Effector CD4-positive, alpha-beta T cell (primary cell): ENCODE measurements at regions not wholly inside any gene's neighbourhood (a gene's known extent, or its start where the extent isn't known, plus 50 kb on each side); places are given as distances from the start of the nearest gene placed in this dataset.

ENCODE experiments used
- DNase-seq: peaks from one replicate; pipeline ENCODE4 v3.0.0-alpha.2; 2020

- DNase-seq = no peak
Measured at GRCh38 chr2:238963161-238963970, 115.5 kb downstream of the TWIST2 start.

- no peak for DNase-seq
Measured at GRCh38 chr2:238963971-238964328, 116.1 kb downstream of the TWIST2 start.

DNA sequence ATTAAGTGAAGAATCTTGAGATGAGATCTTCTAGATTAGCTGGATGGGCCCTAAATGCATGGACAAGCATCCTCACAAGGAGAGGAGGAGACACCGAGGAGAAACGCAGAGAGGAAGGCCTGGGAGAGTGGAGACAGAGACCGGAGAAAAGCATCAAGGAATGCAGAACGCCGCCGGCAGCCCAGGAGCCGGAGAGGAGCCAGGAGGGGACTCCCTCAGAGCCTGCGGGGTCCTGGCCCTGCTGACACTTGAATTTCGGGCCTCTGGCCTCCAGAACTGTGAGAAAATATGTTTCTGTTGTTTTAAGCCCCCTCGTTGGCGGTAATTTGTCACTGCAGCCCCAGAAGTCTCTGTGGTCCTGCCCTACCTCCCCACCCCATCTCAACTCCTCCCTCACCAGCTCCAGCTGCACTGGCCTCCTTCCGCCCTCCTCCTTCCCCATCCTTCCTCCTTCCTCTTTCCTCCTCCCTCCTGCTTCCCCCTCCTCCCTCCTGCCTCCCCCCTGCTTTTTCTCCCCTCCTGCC, 116.7 kb downstream of the TWIST2 start:
- DNase-seq = no peak

DNA sequence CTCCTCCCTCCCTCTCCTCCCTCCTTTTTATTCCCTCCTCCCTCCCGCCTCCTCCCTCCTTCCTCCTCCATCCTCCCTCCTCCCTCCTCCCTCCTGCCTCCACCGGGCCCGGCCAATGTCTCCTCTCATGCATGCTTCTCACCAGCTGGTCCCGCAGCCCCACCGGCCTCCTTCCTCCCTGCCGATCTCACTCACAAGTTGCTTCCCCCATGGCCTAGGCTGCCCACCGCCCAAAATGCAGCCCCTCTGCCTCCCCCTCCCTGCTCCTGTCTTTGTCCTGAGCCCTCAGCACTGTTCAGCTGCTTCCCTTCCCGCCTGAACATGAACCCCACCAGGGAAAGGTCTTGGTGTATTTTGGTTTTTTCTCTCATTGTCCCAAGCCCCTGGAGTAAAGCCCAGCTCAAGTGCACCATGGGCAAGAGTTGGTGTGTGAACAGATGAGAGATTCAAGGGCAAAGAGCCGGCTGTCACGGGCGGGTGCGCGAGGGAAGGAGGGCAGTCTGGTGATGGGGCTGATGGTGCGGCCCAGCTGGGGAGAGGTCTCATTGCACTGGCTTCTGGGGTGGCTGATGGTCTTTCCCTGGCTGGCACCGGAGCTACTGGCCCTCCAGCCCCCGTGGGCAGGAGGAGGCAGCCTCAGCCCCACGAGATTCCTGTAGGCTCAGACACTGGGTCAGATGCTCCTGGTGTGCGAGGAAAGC, 117.6 kb downstream of the TWIST2 start:
- DNase-seq = no peak

GRCh38 chr2:238966072-238966937, 118.4 kb downstream of the TWIST2 start:
- DNase-seq = no peak

GRCh38 chr2:238967031-238967977, 119.4 kb downstream of the TWIST2 start:
- no peak for DNase-seq

DNA sequence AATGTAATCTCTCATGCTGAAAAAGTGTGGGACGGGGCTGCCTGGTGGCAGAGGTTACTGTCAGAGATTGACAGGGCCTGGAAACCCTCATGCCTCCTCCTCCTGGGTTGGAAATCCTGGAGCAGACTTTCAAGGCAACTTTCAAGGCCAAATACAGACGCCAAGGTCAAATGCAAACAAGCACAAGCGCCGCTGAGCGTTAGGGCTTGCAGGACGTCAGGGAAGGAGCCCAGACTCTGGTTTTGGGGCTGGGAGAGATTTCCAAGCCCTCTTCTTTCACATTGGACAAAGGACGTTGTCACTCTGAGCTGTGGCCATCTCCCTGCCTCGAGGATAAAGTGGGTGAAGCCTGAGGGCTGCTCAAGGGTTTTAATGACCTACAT, 120.1 kb downstream of the TWIST2 start:
- no peak for DNase-seq

DNA sequence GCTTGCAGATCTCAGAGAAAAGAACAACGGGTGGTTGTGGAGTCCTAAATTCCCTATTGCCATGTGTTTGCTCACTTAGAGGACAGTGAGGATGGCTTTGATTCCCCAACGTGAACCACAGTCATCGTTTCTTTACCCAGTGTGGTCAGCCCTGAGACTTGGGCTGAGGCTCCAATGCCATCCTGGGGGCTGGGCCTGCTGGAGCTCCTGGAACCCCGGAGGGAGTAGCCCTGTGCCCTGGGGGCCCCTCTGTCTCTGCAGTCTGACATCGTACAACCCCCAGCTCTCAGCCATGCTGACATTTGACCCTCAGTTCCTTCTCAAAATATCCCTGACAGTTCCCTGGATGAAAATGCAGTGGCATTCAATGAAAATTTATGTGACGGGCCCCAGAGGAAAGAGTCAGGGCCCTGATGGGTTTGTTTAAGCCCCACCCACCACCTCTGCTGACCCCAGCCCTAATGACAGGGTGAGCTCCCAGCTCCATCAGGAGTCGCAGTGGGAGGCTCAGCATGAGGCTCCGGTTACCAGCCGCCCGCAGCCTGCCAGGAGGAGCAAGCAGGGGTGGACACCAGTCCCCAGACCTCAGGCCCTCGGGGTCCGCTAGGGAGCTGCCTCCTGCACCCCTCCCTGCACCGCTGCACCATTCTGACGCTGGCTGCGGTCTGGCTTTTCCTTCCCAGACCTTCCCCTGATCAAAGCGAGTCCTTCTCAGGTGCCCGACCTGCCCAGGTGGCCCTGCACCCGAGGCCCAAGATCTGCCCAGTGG, 120.9 kb downstream of the TWIST2 start:
- DNase-seq = no peak

DNA sequence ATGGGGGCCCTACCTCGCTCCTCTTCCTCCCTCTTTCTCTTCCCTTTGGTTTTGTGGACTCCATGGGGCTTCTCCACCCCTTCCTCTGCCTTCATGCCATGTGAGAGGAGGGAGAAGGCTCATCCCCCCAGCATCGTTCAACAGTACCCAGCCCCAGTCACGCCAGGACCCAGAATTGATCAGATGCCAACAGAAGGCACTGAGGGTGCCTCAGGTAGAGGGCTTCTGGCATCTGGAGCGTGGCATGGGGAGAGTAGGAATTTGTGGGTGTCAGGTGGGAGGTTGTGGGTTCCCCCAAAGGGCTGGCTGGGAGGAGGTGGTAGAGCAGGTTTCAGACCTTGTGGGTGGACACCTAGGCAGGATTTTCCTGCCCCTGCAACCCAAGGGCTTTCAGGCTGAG, 122.0 kb downstream of the TWIST2 start:
- DNase-seq = no peak

GRCh38 chr2:238970553-238971081, 122.7 kb downstream of the TWIST2 start:
- DNase-seq = peak; percentile 13

GRCh38 chr2:238971318-238972145, 123.6 kb downstream of the TWIST2 start:
- DNase-seq = no peak

GRCh38 chr2:238972146-238972445, 124.2 kb downstream of the TWIST2 start:
- no peak for DNase-seq

GRCh38 chr2:238973038-238973739, 125.3 kb downstream of the TWIST2 start:
- DNase-seq = no peak

GRCh38 chr2:238974081-238974480, 126.2 kb downstream of the TWIST2 start:
- DNase-seq = no peak

DNA sequence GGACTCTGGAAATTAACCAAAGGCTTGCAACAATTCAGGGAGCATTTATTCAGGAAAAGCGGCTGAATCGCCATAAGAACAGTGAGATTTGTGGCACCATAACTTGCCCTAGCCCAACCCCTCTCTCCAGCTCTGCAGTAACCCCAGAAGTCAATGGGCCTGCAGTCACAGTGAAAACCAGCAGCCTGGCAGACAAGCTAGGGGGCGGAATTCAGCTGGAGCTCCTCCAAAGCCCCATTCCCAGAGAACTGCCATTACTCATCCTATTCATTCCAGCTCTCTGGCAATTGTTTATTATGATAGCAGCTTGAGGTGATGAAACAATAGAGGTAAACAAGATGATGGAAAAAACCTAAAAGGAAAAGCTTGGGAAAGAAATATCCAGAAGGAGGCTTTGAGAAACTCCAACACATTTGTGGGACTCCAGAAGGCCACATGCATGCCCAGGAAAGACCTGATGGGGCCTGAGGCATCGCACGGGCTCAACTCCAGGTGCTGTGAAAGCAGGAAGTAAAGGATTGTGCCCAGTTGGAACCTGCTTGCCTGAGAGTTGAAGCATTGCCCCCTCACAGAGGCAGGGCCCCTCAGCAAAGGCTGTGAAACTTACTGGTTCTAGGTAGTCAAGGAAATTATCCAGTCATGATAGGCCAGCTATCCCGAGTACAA, 126.7 kb downstream of the TWIST2 start:
- DNase-seq = no peak

DNA sequence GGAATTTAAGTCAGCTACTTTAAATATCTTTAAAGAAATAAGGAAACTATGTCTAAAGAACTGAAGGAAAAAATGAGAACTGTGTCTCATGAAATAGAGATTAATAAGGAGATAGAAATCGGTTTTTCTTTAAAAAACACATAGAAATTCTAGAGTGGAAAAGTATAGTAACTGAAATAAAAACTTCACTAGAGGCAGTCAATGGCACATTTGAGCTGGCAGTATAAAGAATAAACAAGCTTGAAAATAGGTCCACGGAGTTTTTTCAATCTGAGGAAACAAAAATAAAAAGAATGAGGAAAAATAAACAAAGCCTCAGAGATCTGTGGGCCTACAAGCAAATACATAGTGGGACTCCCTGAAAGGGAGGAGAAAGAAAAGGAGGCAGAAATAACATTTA, 127.5 kb downstream of the TWIST2 start:
- DNase-seq = no peak

DNA sequence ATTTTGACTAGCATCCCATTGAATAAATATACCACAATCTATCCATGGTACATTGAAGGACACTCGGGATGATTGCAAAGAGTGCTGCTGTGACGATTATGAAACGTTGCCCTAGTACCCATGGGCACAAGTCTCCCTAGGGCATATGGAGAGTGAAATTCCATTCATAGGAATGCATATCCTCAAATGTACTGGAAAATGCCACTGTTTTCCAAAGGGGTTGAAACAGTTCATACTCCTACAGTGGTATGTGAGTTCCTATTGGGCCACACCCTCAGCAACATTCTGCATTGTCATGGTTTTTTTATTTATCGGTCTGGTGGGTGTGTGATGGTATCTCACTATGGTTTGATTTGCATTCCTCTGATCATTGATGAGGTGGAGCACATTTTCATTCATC, 130.6 kb downstream of the TWIST2 start:
- DNase-seq = no peak

DNA sequence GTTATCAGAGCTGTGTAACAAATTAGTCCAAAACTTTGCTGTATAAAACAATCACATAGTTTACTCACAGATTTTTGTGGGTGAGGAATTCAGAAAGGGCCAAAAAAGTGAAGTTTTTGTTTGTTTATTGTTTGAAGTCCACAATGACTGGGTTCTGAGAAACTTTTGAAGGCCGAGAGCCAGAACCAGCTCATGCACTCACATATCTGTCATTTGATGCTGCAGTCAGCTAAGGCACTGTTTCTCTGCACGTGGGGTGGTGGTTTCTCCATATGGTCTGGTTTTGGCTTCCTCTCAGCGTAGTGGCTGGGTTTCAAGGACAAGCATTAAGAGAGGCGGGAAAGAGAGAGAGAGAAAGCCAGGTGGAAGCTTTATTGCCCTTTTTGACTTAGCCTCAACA, 131.8 kb downstream of the TWIST2 start:
- DNase-seq = no peak
